Gastrocnemius medialis (tissue), 4 donors: ENCODE measurements at regions not wholly inside any gene's neighbourhood (a gene's known extent, or its start where the extent isn't known, plus 50 kb on each side); places are given as distances from the start of the nearest gene placed in this dataset.

Source experiments
- POLR2A ChIP-seq, 2 donors: fragments of 450-650 bp; IDR thresholded peaks; one replicate each; pipeline ENCODE4 v1.6.1; 2017; ENCODE audit warnings: antibody characterized with exemption in 2 of 2, mild to moderate bottlenecking in 2 of 2, moderate library complexity in 2 of 2
- TF ChIP-seq, protein P1 (sequence below), 5 experiments: fragments of 450-650 bp in 3 of 5; fragments of 200-600 bp in 2 of 5; sonication (generic) in 2 of 5; IDR thresholded peaks in 4 of 5; conservative IDR thresholded peaks in 1 of 5; 1 replicate in 4 of 5; 2 replicates in 1 of 5; pipeline ENCODE4 v1.5.1; 2016 to 2019; ENCODE audit warnings: antibody characterized with exemption in 5 of 5, mild to moderate bottlenecking in 3 of 5, moderate library complexity in 3 of 5

- TF ChIP-seq, protein P1, sequence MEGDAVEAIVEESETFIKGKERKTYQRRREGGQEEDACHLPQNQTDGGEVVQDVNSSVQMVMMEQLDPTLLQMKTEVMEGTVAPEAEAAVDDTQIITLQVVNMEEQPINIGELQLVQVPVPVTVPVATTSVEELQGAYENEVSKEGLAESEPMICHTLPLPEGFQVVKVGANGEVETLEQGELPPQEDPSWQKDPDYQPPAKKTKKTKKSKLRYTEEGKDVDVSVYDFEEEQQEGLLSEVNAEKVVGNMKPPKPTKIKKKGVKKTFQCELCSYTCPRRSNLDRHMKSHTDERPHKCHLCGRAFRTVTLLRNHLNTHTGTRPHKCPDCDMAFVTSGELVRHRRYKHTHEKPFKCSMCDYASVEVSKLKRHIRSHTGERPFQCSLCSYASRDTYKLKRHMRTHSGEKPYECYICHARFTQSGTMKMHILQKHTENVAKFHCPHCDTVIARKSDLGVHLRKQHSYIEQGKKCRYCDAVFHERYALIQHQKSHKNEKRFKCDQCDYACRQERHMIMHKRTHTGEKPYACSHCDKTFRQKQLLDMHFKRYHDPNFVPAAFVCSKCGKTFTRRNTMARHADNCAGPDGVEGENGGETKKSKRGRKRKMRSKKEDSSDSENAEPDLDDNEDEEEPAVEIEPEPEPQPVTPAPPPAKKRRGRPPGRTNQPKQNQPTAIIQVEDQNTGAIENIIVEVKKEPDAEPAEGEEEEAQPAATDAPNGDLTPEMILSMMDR (IDR thresholded peaks at IDR 0.05 in 4 of 5, conservative IDR thresholded peaks at IDR 0.05 in 1 of 5): no peak
- no peak for TF ChIP-seq POLR2A (IDR thresholded peaks at IDR 0.05)
Measured at GRCh38 chr16:63808730-63809129, 1313.1 kb downstream of the CDH11 start.
